Activated CD4-positive, alpha-beta memory T cell treated with anti-CD3 and anti-CD28 coated beads for 36 hours (primary cell): ENCODE measurements at regions not wholly inside any gene's neighbourhood (a gene's known extent, or its start where the extent isn't known, plus 50 kb on each side); places are given as distances from the start of the nearest gene placed in this dataset.

Experiments
- CTCF ChIA-PET: fragments of 350-600 bp; sonication (Branson Sonifier 250); formaldehyde crosslinking; loops from one replicate; lab custom pipeline; 2021; ENCODE audit warnings: antibody characterized with exemption, inconsistent platforms; lab: Charles Lee
- POLR2A ChIA-PET: fragments of 350-600 bp; sonication (Branson Sonifier 250); formaldehyde crosslinking; loops from one replicate; lab custom pipeline; 2021; ENCODE audit warnings: antibody characterized with exemption; lab: Charles Lee
- DNase-seq: peaks from one replicate; pipeline ENCODE4 v3.0.0-alpha.2; 2020
- H3K27ac Mint-ChIP-seq: one replicate; pipeline ENCODE4 v1.8.0; 2021; ENCODE audit warnings: mixed read lengths
- H3K27me3 Mint-ChIP-seq: one replicate; pipeline ENCODE4 v1.8.0; 2021; ENCODE audit warnings: mixed read lengths
- H3K36me3 Mint-ChIP-seq: one replicate; pipeline ENCODE4 v1.8.0; 2021; ENCODE audit warnings: mixed read lengths
- H3K4me1 Mint-ChIP-seq: one replicate; pipeline ENCODE4 v1.8.0; 2021; ENCODE audit warnings: low read depth, mixed read lengths
- H3K4me3 Mint-ChIP-seq: one replicate; pipeline ENCODE4 v1.8.0; 2021; ENCODE audit warnings: mild to moderate bottlenecking, mixed read lengths
- H3K9me3 Mint-ChIP-seq: one replicate; pipeline ENCODE4 v1.8.0; 2021; ENCODE audit warnings: mixed read lengths
- intact Hi-C: fragments of 100-400 bp; cut with micrococcal nuclease; formaldehyde crosslinking; loops from one replicate; pipeline ENCODE4 v1.15.1; 2023

DNA sequence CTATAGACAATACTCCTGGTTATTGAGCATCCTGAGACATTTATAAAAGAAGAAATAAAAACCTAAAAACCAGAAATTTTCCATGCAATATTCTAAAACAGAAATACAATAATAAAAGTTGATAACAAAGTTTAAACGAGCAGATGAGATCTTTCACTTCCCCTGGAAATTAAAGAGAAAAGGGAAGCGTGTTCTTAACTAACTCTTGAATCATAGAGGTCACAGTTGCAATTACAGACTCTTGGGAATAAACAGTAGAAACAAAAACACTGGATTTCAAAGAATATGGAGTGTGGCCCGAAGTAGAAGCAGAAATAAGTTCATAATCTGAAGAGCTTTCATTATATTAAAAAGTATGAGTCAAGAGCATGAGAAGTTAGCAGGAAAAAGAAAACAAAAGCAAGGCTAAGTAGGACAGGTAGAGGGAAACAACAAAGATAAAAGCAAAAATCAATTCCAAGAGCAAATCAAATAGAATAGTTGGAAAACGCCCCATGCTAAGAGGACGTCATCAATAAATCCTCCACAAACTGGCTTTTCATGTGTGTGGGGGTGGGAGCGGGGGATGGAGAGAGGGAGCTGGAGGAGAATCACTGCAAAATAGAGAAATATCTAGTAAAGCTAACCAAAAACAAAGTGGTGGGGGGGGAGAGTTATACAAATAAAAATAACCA is 55.2 kb upstream of the C10orf71 start:
- ChIA-PET CTCF (no interaction called here), POLR2A (no interaction called here)
- DNase-seq = no peak
- peaks cover 10% of the 10 kb centered on the region for H3K27me3 Mint-ChIP-seq
- no peak overlapping the region for H3K4me3 Mint-ChIP-seq
- no peak overlapping the region for H3K27ac Mint-ChIP-seq
- no peaks in the 10 kb centered on the region for H3K4me1 Mint-ChIP-seq
- intact Hi-C loops = no loop called here
- no peaks in the 10 kb centered on the region for H3K36me3 Mint-ChIP-seq
- peaks cover 4% of the 10 kb centered on the region for H3K9me3 Mint-ChIP-seq

DNA sequence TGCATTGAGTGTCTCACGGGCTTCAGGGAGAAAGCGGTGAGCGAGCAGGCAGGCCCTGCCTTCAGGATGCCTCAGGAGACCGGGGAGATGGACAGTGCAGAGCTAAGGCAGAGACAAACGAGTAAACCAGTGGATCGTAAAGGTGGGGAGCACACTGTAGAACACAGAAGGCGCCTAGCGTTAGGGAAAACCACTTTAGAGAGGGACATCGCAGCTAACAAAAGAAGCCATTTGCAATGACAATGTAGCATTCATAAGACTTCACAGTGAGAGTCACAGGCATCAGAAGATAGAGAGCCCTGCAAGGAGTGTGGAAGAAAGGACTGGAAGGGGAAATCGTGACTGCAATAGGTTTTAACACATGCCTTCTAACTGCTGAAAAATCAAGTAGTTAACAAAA is 54.9 kb upstream of the TMEM273 start:
- Mint-ChIP-seq H3K4me1 (no peaks in the 10 kb centered on the region), H3K27ac (no peak overlapping the region), H3K27me3 (peaks cover 10% of the 10 kb centered on the region), H3K9me3 (peaks cover 4% of the 10 kb centered on the region), H3K4me3 (no peak overlapping the region), H3K36me3 (no peaks in the 10 kb centered on the region)
- CTCF ChIA-PET = no interaction called here
- intact Hi-C loops = no loop called here
- no peak for DNase-seq
- POLR2A ChIA-PET = no interaction called here

DNA sequence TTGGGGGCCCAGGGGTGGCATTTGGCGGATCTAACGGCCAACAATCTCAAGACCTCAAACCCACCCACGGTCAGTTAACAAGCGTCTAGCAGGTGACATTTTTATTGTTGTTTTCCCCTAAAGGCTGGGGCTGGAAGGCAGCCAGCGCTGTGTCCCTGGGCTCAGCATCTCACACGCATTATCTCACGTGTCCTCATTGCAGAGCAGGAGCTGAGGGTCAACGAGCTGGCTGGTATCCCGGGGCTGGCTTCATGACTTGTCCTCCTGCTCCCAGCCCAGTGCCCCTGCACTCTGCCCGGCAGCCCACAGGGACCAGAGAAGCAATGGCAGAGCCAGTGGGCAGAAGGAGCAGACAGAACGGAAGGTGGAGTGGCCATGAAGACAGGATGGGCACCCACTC is 54.4 kb upstream of the TMEM273 start:
- no peak for DNase-seq
- intact Hi-C loops = no loop called here
- ChIA-PET POLR2A (no interaction called here), CTCF (no interaction called here)
- Mint-ChIP-seq H3K36me3 (no peaks in the 10 kb centered on the region), H3K4me3 (no peak overlapping the region), H3K9me3 (peaks cover 2% of the 10 kb centered on the region), H3K27ac (no peak overlapping the region), H3K4me1 (no peaks in the 10 kb centered on the region), H3K27me3 (peaks cover 10% of the 10 kb centered on the region)

DNA sequence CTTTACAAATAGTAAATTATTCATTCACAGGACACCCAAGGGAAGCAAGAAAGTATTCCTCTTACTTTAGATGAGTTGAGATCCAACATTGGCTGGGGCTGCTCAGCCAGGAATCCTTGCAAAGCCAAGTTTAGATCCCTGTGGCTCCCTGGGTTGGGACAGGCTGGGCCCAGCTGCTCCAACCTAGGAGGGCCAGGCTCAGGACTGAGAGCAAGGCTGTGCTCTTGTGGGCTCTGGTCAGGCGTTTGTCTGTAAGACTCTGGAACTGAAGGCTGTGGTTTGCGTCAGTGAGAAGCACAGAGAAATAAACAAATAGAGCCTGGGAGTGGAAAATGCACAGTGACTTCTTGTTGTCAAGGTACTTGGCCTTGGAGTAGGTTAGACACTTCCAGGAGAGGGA is 53.2 kb upstream of the TMEM273 start:
- no peak for DNase-seq
- Mint-ChIP-seq H3K4me1 (no peaks in the 10 kb centered on the region), H3K27ac (no peak overlapping the region)

DNA sequence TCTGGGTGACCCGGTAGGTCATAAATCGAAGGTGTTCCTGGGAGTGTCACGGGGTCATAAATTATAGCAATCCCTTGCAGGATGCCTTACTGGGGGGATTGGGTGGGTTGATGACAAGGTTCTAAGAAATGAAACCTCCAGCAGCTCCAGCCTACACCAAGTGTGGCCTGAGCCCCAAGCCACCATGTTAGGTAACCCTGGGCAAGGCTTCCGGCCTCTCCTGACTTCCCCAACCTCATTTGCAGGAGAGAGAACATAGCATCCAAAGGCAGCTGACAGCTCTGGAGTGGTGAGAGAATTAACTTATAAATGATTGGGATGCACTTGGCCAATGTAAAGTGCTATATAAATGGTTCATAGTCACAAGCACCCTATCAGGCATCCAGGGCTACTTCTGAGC is 52.8 kb upstream of the TMEM273 start:
- Mint-ChIP-seq H3K27me3 (peaks cover 10% of the 10 kb centered on the region), H3K4me1 (no peaks in the 10 kb centered on the region), H3K36me3 (no peaks in the 10 kb centered on the region), H3K27ac (no peak overlapping the region), H3K9me3 (no peaks in the 10 kb centered on the region), H3K4me3 (no peak overlapping the region)
- CTCF ChIA-PET = interaction anchor here (1.4 kb wide), 1 partner anchor 271 kb away, joined by 3 read pairs; no protein-coding TSS in a partner anchor
- POLR2A ChIA-PET = no interaction called here
- intact Hi-C loops = no loop called here
- DNase-seq = no peak

More for the DNA sequence above, 53.2 kb upstream of the TMEM273 start:
- POLR2A ChIA-PET = no interaction called here
- Mint-ChIP-seq H3K9me3 (no peaks in the 10 kb centered on the region), H3K36me3 (no peaks in the 10 kb centered on the region), H3K27me3 (peaks cover 10% of the 10 kb centered on the region), H3K4me3 (no peak overlapping the region)
- intact Hi-C loops = no loop called here
- CTCF ChIA-PET = interaction anchor here (1.4 kb wide), 1 partner anchor 271 kb away, joined by 3 read pairs; no protein-coding TSS in a partner anchor
